Suprapubic skin (tissue), 4 donors: ENCODE measurements at regions not wholly inside any gene's neighbourhood (a gene's known extent, or its start where the extent isn't known, plus 50 kb on each side); places are given as distances from the start of the nearest gene placed in this dataset.

Experiments
- EP300 ChIP-seq: sonication (generic); formaldehyde crosslinking; IDR thresholded peaks from one replicate; pipeline ENCODE4 v1.6.1; 2017; ENCODE audit warnings: antibody characterized with exemption
- POLR2A ChIP-seq, 2 donors: fragments of 450-650 bp; IDR thresholded peaks; one replicate each; pipeline ENCODE4 v1.6.1; 2017; ENCODE audit warnings: antibody characterized with exemption in 2 of 2, mild to moderate bottlenecking in 2 of 2, moderate library complexity in 2 of 2
- POLR2AphosphoS5 ChIP-seq, 3 donors: sonication (generic); formaldehyde crosslinking; IDR thresholded peaks; one replicate each; pipeline ENCODE4 v1.6.1; 2017; ENCODE audit warnings: antibody characterized with exemption in 3 of 3
- TF ChIP-seq, protein P1 (sequence below), 2 donors: fragments of 200-600 bp in 1 of 2; fragments of 450-650 bp in 1 of 2; sonication (generic) in 1 of 2; IDR thresholded peaks; one replicate each; pipeline ENCODE4 v1.5.1; 2016 to 2019; ENCODE audit warnings: antibody characterized with exemption in 2 of 2, mild to moderate bottlenecking in 1 of 2, moderate library complexity in 1 of 2

DNA sequence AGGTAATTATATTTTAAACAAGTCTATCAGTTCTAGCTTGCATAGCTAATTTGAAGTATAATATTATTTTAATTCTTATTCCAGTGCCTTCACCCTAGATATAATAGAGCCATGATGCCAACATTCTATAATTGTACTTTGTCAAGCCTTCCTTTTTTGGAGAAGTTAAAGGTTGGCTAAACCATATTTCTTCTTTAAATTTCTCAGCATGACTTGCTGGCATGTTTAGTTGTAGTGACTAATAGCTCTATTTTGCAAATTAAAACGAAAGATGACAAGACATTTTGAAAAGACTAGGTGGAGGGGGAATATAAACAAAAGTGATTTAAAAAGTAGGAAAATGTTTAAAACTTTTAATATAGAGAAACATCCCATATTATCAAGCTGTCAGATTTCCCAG, 400.7 kb downstream of the PSAT1 start:
- TF ChIP-seq, protein P1, sequence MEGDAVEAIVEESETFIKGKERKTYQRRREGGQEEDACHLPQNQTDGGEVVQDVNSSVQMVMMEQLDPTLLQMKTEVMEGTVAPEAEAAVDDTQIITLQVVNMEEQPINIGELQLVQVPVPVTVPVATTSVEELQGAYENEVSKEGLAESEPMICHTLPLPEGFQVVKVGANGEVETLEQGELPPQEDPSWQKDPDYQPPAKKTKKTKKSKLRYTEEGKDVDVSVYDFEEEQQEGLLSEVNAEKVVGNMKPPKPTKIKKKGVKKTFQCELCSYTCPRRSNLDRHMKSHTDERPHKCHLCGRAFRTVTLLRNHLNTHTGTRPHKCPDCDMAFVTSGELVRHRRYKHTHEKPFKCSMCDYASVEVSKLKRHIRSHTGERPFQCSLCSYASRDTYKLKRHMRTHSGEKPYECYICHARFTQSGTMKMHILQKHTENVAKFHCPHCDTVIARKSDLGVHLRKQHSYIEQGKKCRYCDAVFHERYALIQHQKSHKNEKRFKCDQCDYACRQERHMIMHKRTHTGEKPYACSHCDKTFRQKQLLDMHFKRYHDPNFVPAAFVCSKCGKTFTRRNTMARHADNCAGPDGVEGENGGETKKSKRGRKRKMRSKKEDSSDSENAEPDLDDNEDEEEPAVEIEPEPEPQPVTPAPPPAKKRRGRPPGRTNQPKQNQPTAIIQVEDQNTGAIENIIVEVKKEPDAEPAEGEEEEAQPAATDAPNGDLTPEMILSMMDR (IDR thresholded peaks at IDR 0.05), result no peak
- no peak for TF ChIP-seq POLR2A (IDR thresholded peaks at IDR 0.05)
- TF ChIP-seq POLR2AphosphoS5 (IDR thresholded peaks at IDR 0.05), result no peak
- no peak for TF ChIP-seq EP300
